HCT116 (cell line): ENCODE measurements at regions not wholly inside any gene's neighbourhood (a gene's known extent, or its start where the extent isn't known, plus 50 kb on each side); places are given as distances from the start of the nearest gene placed in this dataset.

ENCODE experiments used
- ATAC-seq: fragments of 200-7000 bp; cut with Tn5 transposase; 2 replicates; pipeline ENCODE4 v1.9.1; 2020; ENCODE audit warnings: mild to moderate bottlenecking, moderate library complexity
- BruUV-seq: library from RNA; stranded (reverse); fragments of 400-500 nt; replicated peaks from 2 replicates; lab custom pipeline; 2021; lab: Mats Ljungman, UMichigan
- CTCF ChIA-PET: fragments of 300-600 bp; sonication (Branson Sonifier 250); formaldehyde crosslinking; loops from one replicate; lab custom pipeline; 2021; ENCODE audit warnings: antibody characterized with exemption; lab: Charles Lee
- POLR2A ChIA-PET: fragments of 300-600, 350-600 bp; sonication (Branson Sonifier 250); formaldehyde crosslinking; loops from one replicate; lab custom pipeline; 2021; ENCODE audit warnings: antibody characterized with exemption; lab: Charles Lee
- RAD21 ChIA-PET, 2 experiments: fragments of 300-600 bp; sonication (Branson Sonifier 250); formaldehyde crosslinking; loops; one replicate each; lab custom pipeline; 2023; ENCODE audit warnings: low total read pairs in 2 of 2; ENCODE audit not compliant: uncharacterized antibody in 2 of 2, unreplicated experiment in 2 of 2, low non-redundant PET in 1 of 2; lab: Charles Lee
- DNase-seq: peaks from one replicate; pipeline ENCODE4 v3.0.0-alpha.2; 2010; ENCODE audit warnings: low read depth, low spot score
- H2AFZ ChIP-seq: fragments of 200-600 bp; shearing (Covaris generic), sonication (generic); 2 replicates; pipeline ENCODE4 v1.6.1; 2017; ENCODE audit warnings: low read depth, mixed run types, mixed read lengths, antibody characterized with exemption, low read length; ENCODE audit not compliant: poor library complexity, severe bottlenecking
- H3K27ac ChIP-seq: 2 replicates; pipeline ENCODE4 v1.5.1; 2012; ENCODE audit warnings: low read depth, low read length
- H3K27me3 ChIP-seq: fragments of 200-600 bp; sonication (generic); 2 replicates; pipeline ENCODE4 v1.6.1; 2016; ENCODE audit warnings: mixed run types, low read length, mixed read lengths; ENCODE audit not compliant: insufficient read depth
- H3K36me3 ChIP-seq, 2 experiments: fragments of 200-500 bp in 1 of 2; fragments of 200-600 bp in 1 of 2; sonication (Bioruptor generic) in 1 of 2; sonication (generic) in 1 of 2; 2 replicates each; pipeline versions ENCODE4 v1.5.1 to v1.6.1; 2014 to 2016; ENCODE audit warnings: low read length in 2 of 2, inconsistent platforms in 1 of 2, mixed read lengths in 1 of 2, mixed run types in 1 of 2; ENCODE audit not compliant: insufficient read depth in 2 of 2, control insufficient read depth in 1 of 2
- H3K4me1 ChIP-seq, 2 experiments: fragments of 200-600 bp in 1 of 2; sonication (generic) in 1 of 2; 2 replicates each; pipeline versions ENCODE4 v1.5.1 to v1.6.1; 2012 to 2017; ENCODE audit warnings: low read length in 2 of 2, inconsistent platforms in 1 of 2, mild to moderate bottlenecking in 1 of 2, mixed read lengths in 1 of 2, mixed run types in 1 of 2, moderate library complexity in 1 of 2; ENCODE audit not compliant: insufficient read depth in 2 of 2, control insufficient read depth in 1 of 2
- H3K4me2 ChIP-seq: fragments of 200-600 bp; sonication (generic); 2 replicates; pipeline ENCODE4 v1.6.1; 2017; ENCODE audit warnings: mixed run types, low read length, mixed read lengths
- H3K4me3 ChIP-seq, 2 experiments: fragments of 200-600 bp in 1 of 2; sonication (generic) in 1 of 2; replicated peaks in 1 of 2; 2 replicates each; pipeline ENCODE4 v1.5.1; 2011 to 2016; ENCODE audit warnings: low read length in 2 of 2, control low read depth in 1 of 2, low read depth in 1 of 2, mild to moderate bottlenecking in 1 of 2, mixed read lengths in 1 of 2, mixed run types in 1 of 2
- H3K79me2 ChIP-seq: fragments of 200-600 bp; sonication (generic); 2 replicates; pipeline ENCODE4 v1.6.1; 2017; ENCODE audit warnings: mild to moderate bottlenecking, mixed run types, low read length, moderate library complexity, mixed read lengths; ENCODE audit not compliant: insufficient read depth
- H3K9ac ChIP-seq: fragments of 200-600 bp; sonication (generic); 2 replicates; pipeline ENCODE4 v1.6.1; 2016; ENCODE audit warnings: low read length, mixed read lengths
- H3K9me2 ChIP-seq: fragments of 200-600 bp; sonication (generic), shearing (Covaris generic); 2 replicates; pipeline ENCODE4 v1.6.1; 2017; ENCODE audit warnings: mixed run types, mild to moderate bottlenecking, moderate library complexity; ENCODE audit not compliant: insufficient read depth
- H3K9me3 ChIP-seq, 2 experiments: fragments of 200-500 bp in 1 of 2; fragments of 200-600 bp in 1 of 2; sonication (Bioruptor generic) in 1 of 2; sonication (generic) in 1 of 2; 2 replicates each; pipeline ENCODE4 v1.6.1; 2014 to 2017; ENCODE audit warnings: low read length in 2 of 2, mixed read lengths in 2 of 2, inconsistent platforms in 1 of 2, low read depth in 1 of 2, mild to moderate bottlenecking in 1 of 2, mixed run types in 1 of 2, moderate library complexity in 1 of 2; ENCODE audit not compliant: control insufficient read depth in 1 of 2, insufficient read depth in 1 of 2
- H4K20me1 ChIP-seq: fragments of 200-600 bp; sonication (generic), shearing (Covaris generic); 2 replicates; pipeline ENCODE4 v1.6.1; 2017; ENCODE audit warnings: mixed run types, mild to moderate bottlenecking, moderate library complexity; ENCODE audit not compliant: insufficient read depth
- CBX3 ChIP-seq: IDR thresholded peaks from 2 replicates; pipeline ENCODE4 v1.6.1; 2012; ENCODE audit warnings: low read depth
- ELF1 ChIP-seq: IDR thresholded peaks from 2 replicates; pipeline ENCODE4 v1.6.1; 2012; ENCODE audit warnings: low read depth, borderline replicate concordance
- EZH2 ChIP-seq: fragments of 200-600 bp; sonication (generic); IDR thresholded peaks from 2 replicates; pipeline ENCODE4 v1.6.1; 2017; ENCODE audit warnings: antibody characterized with exemption, mixed run types
- FOSL1 ChIP-seq: IDR thresholded peaks from 2 replicates; pipeline ENCODE4 v1.6.1; 2012; ENCODE audit warnings: low read depth
- SP1 ChIP-seq: IDR thresholded peaks from 2 replicates; pipeline ENCODE4 v1.6.1; 2012; ENCODE audit warnings: low read depth
- SRF ChIP-seq: IDR thresholded peaks from 2 replicates; pipeline ENCODE4 v1.6.1; 2012; ENCODE audit warnings: low read depth
- YY1 ChIP-seq: IDR thresholded peaks from 2 replicates; pipeline ENCODE4 v1.6.1; 2011; ENCODE audit warnings: low read length, low read depth, moderate library complexity, mild to moderate bottlenecking; ENCODE audit not compliant: insufficient replicate concordance; ENCODE audit errors: extremely low read depth
- intact Hi-C: fragments of 100-400 bp; cut with micrococcal nuclease; formaldehyde crosslinking; loops from 2 replicates; pipeline ENCODE4 v1.10.0; 2022

- TF ChIP-seq EZH2 (no peak), CBX3 (no peak), SP1 (no peak), FOSL1 (no peak), ELF1 (no peak), SRF (no peak)
- TF ChIP-seq, all 23 proteins: peak for 0
- Histone ChIP-seq H3K27ac (no peak overlapping the region), H3K9me3 (no peaks in the 10 kb centered on the region), H3K4me2 (no peak overlapping the region), H3K4me1 (no peaks in the 10 kb centered on the region), H3K79me2 (no peaks in the 10 kb centered on the region), H3K27me3 (no peaks in the 10 kb centered on the region), H4K20me1 (no peaks in the 10 kb centered on the region), H3K36me3 (no peaks in the 10 kb centered on the region), H2AFZ (no peak overlapping the region), H3K9ac (no peak overlapping the region), H3K4me3 (no peak overlapping the region), H3K9me2 (no peaks in the 10 kb centered on the region)
- no TSS peak for BruUV-seq
- RAD21 ChIA-PET: no interaction called here
- DNase-seq (no peak), ATAC-seq (no peak)
- intact Hi-C loops: no loop called here
- POLR2A ChIA-PET: no interaction called here
- CTCF ChIA-PET: no interaction called here
These were observed 88.5 kb upstream of the DHX15 start for GRCh38 chr4:24672880-24673279.

GRCh38 chr4:24674279-24674678 lies 89.9 kb upstream of the DHX15 start:
- Histone ChIP-seq H3K4me1 (no peaks in the 10 kb centered on the region), H3K27me3 (no peaks in the 10 kb centered on the region), H3K36me3 (no peaks in the 10 kb centered on the region), H3K9me3 (no peaks in the 10 kb centered on the region), H3K9me2 (no peaks in the 10 kb centered on the region), H3K9ac (no peak overlapping the region), H3K4me3 (no peak overlapping the region), H3K79me2 (no peaks in the 10 kb centered on the region), H3K27ac (no peak overlapping the region), H4K20me1 (no peaks in the 10 kb centered on the region), H2AFZ (no peak overlapping the region), H3K4me2 (no peak overlapping the region)
- intact Hi-C loops: no loop called here
- ATAC-seq (no peak), DNase-seq (no peak)
- TF ChIP-seq YY1: no peak
- ChIA-PET RAD21 (no interaction called here), POLR2A (no interaction called here), CTCF (no interaction called here)
- no TSS peak for BruUV-seq
